D721Med (cell line): ENCODE measurements at regions not wholly inside any gene's neighbourhood (a gene's known extent, or its start where the extent isn't known, plus 50 kb on each side); places are given as distances from the start of the nearest gene placed in this dataset.

Source experiments
- DNase-seq: peaks from one replicate; pipeline ENCODE4 v3.0.0; 2011; ENCODE audit warnings: low spot score; ENCODE audit not compliant: insufficient read length
- FAIRE-seq: peaks from 2 replicates; lab custom pipeline; 2011; peaks lifted over from hg19 to GRCh38; lab: Jason Lieb, UNC
- TF ChIP-seq, protein P1 (sequence below): IDR thresholded peaks from 2 replicates; pipeline ENCODE4 v1.5.1; 2012; ENCODE audit warnings: mild to moderate bottlenecking, control low read depth; ENCODE audit not compliant: insufficient read depth; ENCODE audit errors: missing control alignments

DNA sequence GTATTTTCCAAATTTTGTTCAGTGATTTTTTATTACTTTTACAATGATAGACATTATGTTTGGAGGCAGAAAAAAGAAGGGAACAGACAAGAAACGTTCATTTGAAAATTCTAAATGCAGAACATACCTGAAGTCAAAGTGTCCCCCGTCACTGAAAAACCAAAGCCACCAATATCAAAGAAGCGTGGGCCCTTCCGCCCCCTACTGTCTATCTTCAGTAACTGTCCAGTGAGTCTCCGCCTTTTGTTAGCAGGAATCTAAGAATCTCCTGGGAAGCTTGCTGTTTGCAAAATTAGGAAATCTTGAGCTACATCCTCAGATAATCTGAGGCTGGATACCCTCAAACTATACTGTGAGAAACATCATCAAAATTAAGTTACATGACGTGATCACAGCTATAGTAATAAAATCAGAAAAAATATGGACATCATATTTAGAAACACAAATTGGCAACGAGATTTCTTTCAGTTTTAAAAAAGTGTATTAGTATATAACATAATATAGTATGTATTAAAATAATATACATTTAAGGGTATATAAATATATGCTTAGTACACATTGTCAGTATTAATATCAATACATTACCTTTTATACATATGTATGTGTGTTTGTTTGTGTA, 169.3 kb upstream of the AKR1E2 start:
- TF ChIP-seq, protein P1, sequence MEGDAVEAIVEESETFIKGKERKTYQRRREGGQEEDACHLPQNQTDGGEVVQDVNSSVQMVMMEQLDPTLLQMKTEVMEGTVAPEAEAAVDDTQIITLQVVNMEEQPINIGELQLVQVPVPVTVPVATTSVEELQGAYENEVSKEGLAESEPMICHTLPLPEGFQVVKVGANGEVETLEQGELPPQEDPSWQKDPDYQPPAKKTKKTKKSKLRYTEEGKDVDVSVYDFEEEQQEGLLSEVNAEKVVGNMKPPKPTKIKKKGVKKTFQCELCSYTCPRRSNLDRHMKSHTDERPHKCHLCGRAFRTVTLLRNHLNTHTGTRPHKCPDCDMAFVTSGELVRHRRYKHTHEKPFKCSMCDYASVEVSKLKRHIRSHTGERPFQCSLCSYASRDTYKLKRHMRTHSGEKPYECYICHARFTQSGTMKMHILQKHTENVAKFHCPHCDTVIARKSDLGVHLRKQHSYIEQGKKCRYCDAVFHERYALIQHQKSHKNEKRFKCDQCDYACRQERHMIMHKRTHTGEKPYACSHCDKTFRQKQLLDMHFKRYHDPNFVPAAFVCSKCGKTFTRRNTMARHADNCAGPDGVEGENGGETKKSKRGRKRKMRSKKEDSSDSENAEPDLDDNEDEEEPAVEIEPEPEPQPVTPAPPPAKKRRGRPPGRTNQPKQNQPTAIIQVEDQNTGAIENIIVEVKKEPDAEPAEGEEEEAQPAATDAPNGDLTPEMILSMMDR, result peak; percentile 90
- no peak for DNase-seq
- FAIRE-seq, result no peak

DNA sequence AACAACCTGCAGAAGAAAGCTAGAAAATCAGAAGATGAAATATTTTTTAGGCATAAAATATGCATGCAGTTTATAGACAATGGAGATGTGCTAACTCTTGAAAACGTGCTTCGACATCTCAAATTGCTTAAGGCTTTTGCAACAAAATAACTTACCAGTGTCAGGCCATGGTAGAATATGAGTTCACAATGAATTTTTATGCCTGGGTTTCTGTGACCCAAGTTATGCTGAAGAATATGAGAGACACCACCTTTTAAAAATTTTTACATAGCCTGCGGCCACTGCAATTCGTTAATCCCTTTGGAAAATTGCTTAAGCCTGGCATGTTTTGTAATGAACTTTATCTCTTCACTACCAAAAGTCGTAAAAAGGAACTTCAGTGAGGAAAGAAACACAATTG, 170.1 kb upstream of the AKR1E2 start:
- FAIRE-seq (no peak), DNase-seq (no peak)
- TF ChIP-seq, protein P1, result no peak

DNA sequence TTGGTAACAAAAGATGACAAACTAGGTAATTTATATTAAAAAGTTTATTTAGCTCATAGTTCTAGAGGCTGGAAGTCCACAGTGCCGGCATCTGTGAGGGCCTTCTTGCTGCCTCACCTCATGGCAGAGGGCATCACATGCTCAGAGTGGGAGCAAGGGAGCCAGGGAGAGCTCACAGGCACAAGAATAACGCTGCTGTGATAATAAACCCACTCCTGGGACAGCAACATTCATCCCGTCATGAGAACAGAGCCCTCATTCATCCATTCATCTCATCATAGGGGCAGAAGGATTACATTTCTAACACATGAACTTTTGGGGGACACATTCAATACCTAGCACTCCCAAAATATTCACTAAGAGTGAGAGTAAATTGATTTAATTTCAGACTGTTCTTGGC, 170.6 kb upstream of the AKR1E2 start:
- DNase-seq (no peak), FAIRE-seq (no peak)
- TF ChIP-seq, protein P1, result no peak

DNA sequence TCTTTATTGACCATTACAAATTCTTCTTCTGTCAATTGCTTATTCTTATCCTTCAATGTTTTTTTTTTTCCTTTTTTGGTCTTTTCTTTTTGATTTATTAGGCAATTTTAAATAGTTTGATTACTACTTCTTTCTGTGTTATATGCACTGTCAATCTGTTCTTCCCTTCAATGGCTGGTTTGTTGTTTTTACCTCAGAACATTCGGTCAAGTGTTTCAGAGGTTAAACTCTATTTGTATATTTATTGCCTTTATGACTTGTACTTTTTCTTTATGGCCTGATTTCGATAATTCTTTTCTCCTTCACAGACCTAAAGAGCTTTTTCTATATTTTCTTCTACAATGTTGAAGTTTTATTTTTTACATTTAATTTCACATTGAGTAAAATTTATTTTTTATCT, 171.5 kb upstream of the AKR1E2 start:
- FAIRE-seq, result no peak
- TF ChIP-seq, protein P1, result no peak
- DNase-seq, result no peak

DNA sequence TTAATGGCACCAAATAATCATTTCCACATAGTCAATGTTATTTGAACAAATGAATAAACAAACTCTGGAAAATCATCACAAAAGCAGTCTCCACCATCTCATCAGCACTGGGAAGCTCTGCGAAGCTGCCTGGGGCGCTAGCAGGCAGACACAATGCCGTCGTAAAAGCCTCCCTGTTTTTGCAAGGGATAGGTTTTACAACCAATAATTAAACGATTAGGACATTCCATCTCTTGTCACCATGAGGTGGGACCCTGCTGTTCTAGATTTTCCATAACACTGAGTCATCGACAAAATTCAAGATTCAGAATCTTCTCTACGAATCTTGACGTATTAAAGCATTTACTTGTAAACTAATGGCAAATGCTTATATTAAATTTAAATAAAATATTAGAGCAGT, 172.8 kb upstream of the AKR1E2 start:
- no peak for FAIRE-seq
- TF ChIP-seq, protein P1, result no peak
- DNase-seq, result no peak

DNA sequence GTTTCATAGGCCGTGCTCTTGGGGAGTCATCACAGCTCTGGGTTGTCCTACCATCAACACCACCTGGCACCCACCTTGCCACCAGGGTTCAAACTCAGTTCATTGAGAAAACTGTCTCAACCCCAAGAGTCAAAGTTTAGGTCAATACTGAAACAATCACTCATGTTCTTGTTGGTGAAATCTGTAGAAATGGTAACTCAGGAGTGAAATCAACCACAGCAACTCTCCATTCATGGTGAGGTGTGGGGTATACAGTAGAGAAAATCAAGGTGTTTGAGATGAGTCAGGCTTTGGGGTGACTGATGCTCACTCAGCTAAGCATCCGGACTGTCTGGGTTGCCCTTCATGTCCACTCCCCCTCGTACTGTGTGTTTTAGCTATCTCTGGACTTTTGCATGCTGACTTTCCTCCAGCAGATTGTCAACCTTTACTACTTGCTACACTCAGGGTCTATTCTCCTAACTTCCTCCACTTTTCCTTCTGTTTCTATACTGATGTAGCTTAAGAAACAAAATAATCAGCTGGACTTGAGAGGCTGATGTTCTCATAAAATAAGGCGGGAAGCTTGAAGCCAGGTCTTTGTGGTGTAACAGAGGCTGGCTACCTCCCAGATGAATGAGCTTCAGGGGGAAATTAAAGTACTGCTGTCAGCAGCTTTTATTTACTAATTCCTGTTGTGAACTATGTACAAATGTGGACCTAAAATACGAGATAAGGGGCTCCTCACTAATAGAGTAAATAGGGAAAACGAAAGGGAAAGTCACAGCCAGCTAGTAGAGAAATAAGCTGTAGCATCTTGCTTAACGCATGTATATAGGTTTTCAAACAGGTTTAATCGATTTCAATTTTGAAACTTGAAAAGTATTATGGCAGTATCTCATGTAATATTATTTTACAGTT, 173.6 kb upstream of the AKR1E2 start:
- DNase-seq (no peak), FAIRE-seq (no peak)
- TF ChIP-seq, protein P1, result no peak

DNA sequence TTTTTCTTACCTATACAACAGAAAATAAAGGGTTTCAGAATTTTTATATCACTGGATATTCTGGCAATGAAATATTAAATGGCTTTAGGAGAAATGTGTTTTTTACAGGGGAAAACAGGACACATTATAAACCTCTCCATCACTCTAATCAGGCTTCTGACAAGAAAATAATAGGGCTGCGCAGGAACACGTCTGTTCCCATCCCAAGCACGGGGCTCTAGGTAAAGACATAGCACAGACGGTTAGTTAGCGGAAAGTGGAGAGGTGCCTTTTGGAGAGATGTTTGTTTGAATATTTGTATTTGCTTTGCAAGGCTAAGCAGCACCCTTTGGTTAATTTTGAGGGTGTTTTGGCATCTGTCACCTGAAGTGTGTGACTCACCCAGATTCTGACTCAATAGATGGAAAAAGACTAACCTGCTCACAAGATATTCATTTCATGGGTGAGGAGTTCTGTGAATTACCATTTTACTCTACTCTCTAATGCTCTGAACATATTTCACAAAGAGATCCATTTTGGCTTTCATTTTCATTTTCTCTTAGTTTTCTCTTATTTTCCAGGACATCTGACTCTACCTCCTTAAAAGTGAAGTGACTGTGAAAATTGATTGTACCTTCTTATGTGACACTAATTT, 174.5 kb upstream of the AKR1E2 start:
- TF ChIP-seq, protein P1, result no peak
- FAIRE-seq (no peak), DNase-seq (no peak)
